C4-2B (cell line): ENCODE measurements at regions not wholly inside any gene's neighbourhood (a gene's known extent, or its start where the extent isn't known, plus 50 kb on each side); places are given as distances from the start of the nearest gene placed in this dataset.

Experiments
- ZFX ChIP-seq: fragments of 450-650 bp; IDR thresholded peaks from 2 replicates; pipeline ENCODE4 v1.6.1; 2017
- TF ChIP-seq, protein P1 (sequence below): fragments of 450-650 bp; conservative IDR thresholded peaks from 2 replicates; pipeline ENCODE4 v1.5.1; 2017; ENCODE audit warnings: mild to moderate bottlenecking

DNA sequence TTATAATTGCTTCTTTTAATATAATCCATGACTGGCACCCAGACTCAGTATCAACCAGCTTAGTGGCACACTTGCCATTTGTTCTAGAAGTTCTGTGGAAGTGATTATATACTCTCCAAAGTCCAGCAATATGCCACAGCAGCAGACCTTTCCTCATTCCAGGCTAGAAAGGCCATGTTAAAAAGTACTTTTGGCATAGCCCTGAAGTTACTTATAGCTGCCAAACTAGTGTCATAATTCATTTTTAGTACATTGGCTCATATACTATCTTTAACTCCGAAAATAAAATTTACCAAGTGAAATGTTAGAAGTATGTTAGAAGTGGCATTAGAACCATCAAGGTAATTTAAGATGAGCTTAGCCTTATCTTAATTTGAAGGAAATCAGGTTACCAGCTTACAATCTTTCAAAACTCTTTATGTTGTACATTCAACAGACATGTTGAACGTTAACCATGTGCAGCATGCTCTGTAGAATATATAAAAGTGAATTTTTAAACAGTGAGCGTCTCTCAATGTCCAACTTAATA lies 714.2 kb upstream of the LCORL start:
- TF ChIP-seq, protein P1, sequence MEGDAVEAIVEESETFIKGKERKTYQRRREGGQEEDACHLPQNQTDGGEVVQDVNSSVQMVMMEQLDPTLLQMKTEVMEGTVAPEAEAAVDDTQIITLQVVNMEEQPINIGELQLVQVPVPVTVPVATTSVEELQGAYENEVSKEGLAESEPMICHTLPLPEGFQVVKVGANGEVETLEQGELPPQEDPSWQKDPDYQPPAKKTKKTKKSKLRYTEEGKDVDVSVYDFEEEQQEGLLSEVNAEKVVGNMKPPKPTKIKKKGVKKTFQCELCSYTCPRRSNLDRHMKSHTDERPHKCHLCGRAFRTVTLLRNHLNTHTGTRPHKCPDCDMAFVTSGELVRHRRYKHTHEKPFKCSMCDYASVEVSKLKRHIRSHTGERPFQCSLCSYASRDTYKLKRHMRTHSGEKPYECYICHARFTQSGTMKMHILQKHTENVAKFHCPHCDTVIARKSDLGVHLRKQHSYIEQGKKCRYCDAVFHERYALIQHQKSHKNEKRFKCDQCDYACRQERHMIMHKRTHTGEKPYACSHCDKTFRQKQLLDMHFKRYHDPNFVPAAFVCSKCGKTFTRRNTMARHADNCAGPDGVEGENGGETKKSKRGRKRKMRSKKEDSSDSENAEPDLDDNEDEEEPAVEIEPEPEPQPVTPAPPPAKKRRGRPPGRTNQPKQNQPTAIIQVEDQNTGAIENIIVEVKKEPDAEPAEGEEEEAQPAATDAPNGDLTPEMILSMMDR, result no peak
- no peak for TF ChIP-seq ZFX
